Lower leg skin (tissue), 3 donors: ENCODE measurements at regions not wholly inside any gene's neighbourhood (a gene's known extent, or its start where the extent isn't known, plus 50 kb on each side); places are given as distances from the start of the nearest gene placed in this dataset.

Experiments used
- POLR2A ChIP-seq, 2 donors: fragments of 450-650 bp; IDR thresholded peaks; one replicate each; pipeline ENCODE4 v1.6.1; 2016 to 2017; ENCODE audit warnings: antibody characterized with exemption in 2 of 2, mild to moderate bottlenecking in 1 of 2, moderate library complexity in 1 of 2
- TF ChIP-seq, protein P1 (sequence below), 3 donors: fragments of 450-650 bp; IDR thresholded peaks; one replicate each; pipeline ENCODE4 v1.5.1; 2016; ENCODE audit warnings: antibody characterized with exemption in 3 of 3, mild to moderate bottlenecking in 3 of 3, moderate library complexity in 2 of 3

DNA sequence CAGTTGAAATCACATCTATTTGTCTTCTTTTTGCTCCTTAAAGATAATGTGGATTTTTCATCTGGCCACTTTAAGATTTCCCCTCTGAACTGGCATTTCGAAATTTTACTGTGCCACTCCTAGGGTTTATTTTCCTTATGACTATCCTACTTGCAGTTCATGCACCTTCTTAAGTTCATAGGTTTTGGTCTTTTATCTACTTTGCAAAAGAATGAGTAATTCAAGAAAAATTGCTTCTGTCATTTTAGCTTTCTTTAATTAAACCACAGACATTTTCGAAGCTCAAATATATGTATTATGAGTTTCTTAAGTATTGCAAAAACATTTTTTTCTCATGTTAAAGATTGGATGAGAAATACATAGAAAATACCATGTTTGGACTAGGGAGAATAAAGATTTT is 1244.8 kb upstream of the TMPRSS15 start:
- TF ChIP-seq, protein P1, sequence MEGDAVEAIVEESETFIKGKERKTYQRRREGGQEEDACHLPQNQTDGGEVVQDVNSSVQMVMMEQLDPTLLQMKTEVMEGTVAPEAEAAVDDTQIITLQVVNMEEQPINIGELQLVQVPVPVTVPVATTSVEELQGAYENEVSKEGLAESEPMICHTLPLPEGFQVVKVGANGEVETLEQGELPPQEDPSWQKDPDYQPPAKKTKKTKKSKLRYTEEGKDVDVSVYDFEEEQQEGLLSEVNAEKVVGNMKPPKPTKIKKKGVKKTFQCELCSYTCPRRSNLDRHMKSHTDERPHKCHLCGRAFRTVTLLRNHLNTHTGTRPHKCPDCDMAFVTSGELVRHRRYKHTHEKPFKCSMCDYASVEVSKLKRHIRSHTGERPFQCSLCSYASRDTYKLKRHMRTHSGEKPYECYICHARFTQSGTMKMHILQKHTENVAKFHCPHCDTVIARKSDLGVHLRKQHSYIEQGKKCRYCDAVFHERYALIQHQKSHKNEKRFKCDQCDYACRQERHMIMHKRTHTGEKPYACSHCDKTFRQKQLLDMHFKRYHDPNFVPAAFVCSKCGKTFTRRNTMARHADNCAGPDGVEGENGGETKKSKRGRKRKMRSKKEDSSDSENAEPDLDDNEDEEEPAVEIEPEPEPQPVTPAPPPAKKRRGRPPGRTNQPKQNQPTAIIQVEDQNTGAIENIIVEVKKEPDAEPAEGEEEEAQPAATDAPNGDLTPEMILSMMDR (IDR thresholded peaks at IDR 0.05) = no peak
- TF ChIP-seq POLR2A (IDR thresholded peaks at IDR 0.05) = no peak
